Testis (tissue), 2 donors: ENCODE measurements at regions not wholly inside any gene's neighbourhood (a gene's known extent, or its start where the extent isn't known, plus 50 kb on each side); places are given as distances from the start of the nearest gene placed in this dataset.

Source experiments
- DNase-seq: peaks from one replicate; pipeline ENCODE4 v3.0.0-alpha.2; 2019
- H3K27ac ChIP-seq, 2 donors: fragments of 200-600 bp; sonication (generic); one replicate each; pipeline ENCODE4 v1.5.1; 2019
- H3K27me3 ChIP-seq: fragments of 200-600 bp; sonication (generic); one replicate; pipeline ENCODE4 v1.5.1; 2019
- H3K36me3 ChIP-seq: fragments of 200-600 bp; sonication (generic); one replicate; pipeline ENCODE4 v1.5.1; 2017; ENCODE audit warnings: low read depth; ENCODE audit errors: missing control alignments
- H3K4me1 ChIP-seq: fragments of 200-600 bp; sonication (generic); one replicate; pipeline ENCODE4 v1.5.1; 2019
- H3K4me3 ChIP-seq, 2 donors: fragments of 200-600 bp; sonication (generic); one replicate each; pipeline ENCODE4 v1.5.1; 2017 to 2019
- H3K9me3 ChIP-seq: fragments of 200-600 bp; sonication (generic); one replicate; pipeline ENCODE4 v1.5.1; 2017
- CTCF ChIP-seq, 3 experiments: fragments of 450-650 bp in 2 of 3; fragments of 200-600 bp in 1 of 3; sonication (generic) in 1 of 3; IDR thresholded peaks; one replicate each; pipeline ENCODE4 v1.5.1; 2016 to 2019; ENCODE audit warnings: antibody characterized with exemption in 3 of 3, mild to moderate bottlenecking in 2 of 3, moderate library complexity in 1 of 3
- POLR2A ChIP-seq: fragments of 450-650 bp; IDR thresholded peaks from one replicate; pipeline ENCODE4 v1.6.1; 2017; ENCODE audit warnings: antibody characterized with exemption, mild to moderate bottlenecking, moderate library complexity
- WGBS, 2 donors: methylation state at CpG; one replicate each; pipeline ENCODE4 v1.1.5; 2018; 5-methylcytosine and 5-hydroxymethylcytosine counted together
- intact Hi-C: fragments of 100-400 bp; cut with DNase I; formaldehyde crosslinking; loops from one replicate; pipeline ENCODE4 v1.15.1; 2023; ENCODE audit warnings: low total_unique reads

GRCh38 chr2:240201866-240202265 is 61.4 kb upstream of the OTOS start:
- intact Hi-C loops, result no loop called here
- TF ChIP-seq CTCF (IDR thresholded peaks at IDR 0.05), result no peak
- TF ChIP-seq POLR2A, result no peak
- peak; percentile 7 for DNase-seq
- Histone ChIP-seq H3K9me3 (no peaks in the 10 kb centered on the region), H3K36me3 (no peaks in the 10 kb centered on the region), H3K4me3 (no peak overlapping the region), H3K4me1 (no peaks in the 10 kb centered on the region), H3K27ac (no peak overlapping the region), H3K27me3 (no peaks in the 10 kb centered on the region)
- 95 to 96% methylated on average over 9 of the region's 9 CpGs for WGBS, 2 donors

GRCh38 chr2:240202586-240202985 is 62.1 kb upstream of the OTOS start:
- no peaks in the 10 kb centered on the region for H3K9me3 ChIP-seq
- DNase-seq, result no peak
- TF ChIP-seq POLR2A (no peak), CTCF (IDR thresholded peaks at IDR 0.05) (no peak)
- intact Hi-C loops, result no loop called here
- no peak overlapping the region for H3K4me3 ChIP-seq
- H3K27me3 ChIP-seq, result no peaks in the 10 kb centered on the region
- no peaks in the 10 kb centered on the region for H3K4me1 ChIP-seq
- no peak overlapping the region for H3K27ac ChIP-seq
- H3K36me3 ChIP-seq, result no peaks in the 10 kb centered on the region
- WGBS, 2 donors, result 86 to 87% methylated on average over 4 to 5 of the region's 5 CpGs

- no peak for DNase-seq
- Histone ChIP-seq H3K36me3 (no peaks in the 10 kb centered on the region), H3K4me1 (no peaks in the 10 kb centered on the region), H3K27ac (no peak overlapping the region), H3K9me3 (no peaks in the 10 kb centered on the region), H3K4me3 (no peak overlapping the region), H3K27me3 (no peaks in the 10 kb centered on the region)
- TF ChIP-seq CTCF (IDR thresholded peaks at IDR 0.05) (no peak), POLR2A (no peak)
- intact Hi-C loops, result no loop called here
- WGBS, 2 donors, result 80 to 83% methylated on average over 12 to 13 of the region's 13 CpGs
Observed at GRCh38 chr2:240203031-240203787, 62.8 kb upstream of the OTOS start.

GRCh38 chr2:240203788-240204270 is 63.4 kb upstream of the OTOS start:
- no peak overlapping the region for H3K4me3 ChIP-seq
- no peak overlapping the region for H3K27ac ChIP-seq
- H3K4me1 ChIP-seq, result no peaks in the 10 kb centered on the region
- no peaks in the 10 kb centered on the region for H3K36me3 ChIP-seq
- no peak for TF ChIP-seq CTCF (IDR thresholded peaks at IDR 0.05)
- TF ChIP-seq POLR2A, result no peak
- WGBS, 2 donors, result 90 to 91% methylated on average over 7 to 11 of the region's 11 CpGs
- H3K27me3 ChIP-seq, result no peaks in the 10 kb centered on the region
- H3K9me3 ChIP-seq, result no peaks in the 10 kb centered on the region
- DNase-seq, result no peak
- intact Hi-C loops, result no loop called here
